T-helper 2 cell treated with Interferon-gamma antibody and Interleukin-4, amounts not matched to agents 5 μg/mL and 100 μg/mL, for 36 hours (primary cell): ENCODE measurements at regions not wholly inside any gene's neighbourhood (a gene's known extent, or its start where the extent isn't known, plus 50 kb on each side); places are given as distances from the start of the nearest gene placed in this dataset.

ENCODE experiments used
- DNase-seq: peaks from one replicate; pipeline ENCODE4 v3.0.0; 2021; ENCODE audit warnings: low spot score
- H3K27ac Mint-ChIP-seq: one replicate; pipeline ENCODE4 v1.8.0; 2021; ENCODE audit warnings: mild to moderate bottlenecking, mixed read lengths
- H3K27me3 Mint-ChIP-seq: one replicate; pipeline ENCODE4 v1.8.0; 2021; ENCODE audit warnings: low read depth, mixed read lengths
- H3K36me3 Mint-ChIP-seq: one replicate; pipeline ENCODE4 v1.8.0; 2021; ENCODE audit warnings: low read depth, mixed read lengths
- H3K4me1 Mint-ChIP-seq: one replicate; pipeline ENCODE4 v1.8.0; 2021; ENCODE audit warnings: low read depth, mixed read lengths
- H3K4me3 Mint-ChIP-seq: one replicate; pipeline ENCODE4 v1.8.0; 2022; ENCODE audit warnings: mild to moderate bottlenecking, moderate library complexity, mixed read lengths
- H3K9me3 Mint-ChIP-seq: one replicate; pipeline ENCODE4 v1.8.0; 2021; ENCODE audit warnings: mixed read lengths

DNA sequence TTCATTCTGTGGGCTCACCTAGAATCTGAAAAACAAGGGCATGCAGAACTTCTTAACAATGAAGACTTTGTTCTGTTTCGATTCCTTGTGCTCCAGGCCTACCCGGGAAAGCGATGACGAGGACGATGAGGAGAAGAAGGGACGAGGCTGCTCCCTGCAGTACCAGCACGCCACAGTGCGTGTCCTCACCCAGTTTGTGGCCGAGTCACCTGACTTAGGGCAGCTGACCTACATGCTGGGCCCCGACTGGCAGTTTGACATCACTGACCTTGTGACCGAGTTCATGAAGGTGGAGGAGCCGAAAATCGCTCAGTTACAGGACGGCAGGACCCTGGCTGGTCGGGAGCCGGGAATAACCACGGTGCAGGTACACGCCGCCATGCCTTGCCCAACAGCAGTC lies 585.4 kb downstream of the AACS start:
- no peak overlapping the region for H3K4me3 Mint-ChIP-seq
- H3K9me3 Mint-ChIP-seq, result peaks cover 4% of the 10 kb centered on the region
- H3K27ac Mint-ChIP-seq, result no peak overlapping the region
- no peaks in the 10 kb centered on the region for H3K27me3 Mint-ChIP-seq
- no peak for DNase-seq
- no peaks in the 10 kb centered on the region for H3K36me3 Mint-ChIP-seq
- H3K4me1 Mint-ChIP-seq, result no peaks in the 10 kb centered on the region

DNA sequence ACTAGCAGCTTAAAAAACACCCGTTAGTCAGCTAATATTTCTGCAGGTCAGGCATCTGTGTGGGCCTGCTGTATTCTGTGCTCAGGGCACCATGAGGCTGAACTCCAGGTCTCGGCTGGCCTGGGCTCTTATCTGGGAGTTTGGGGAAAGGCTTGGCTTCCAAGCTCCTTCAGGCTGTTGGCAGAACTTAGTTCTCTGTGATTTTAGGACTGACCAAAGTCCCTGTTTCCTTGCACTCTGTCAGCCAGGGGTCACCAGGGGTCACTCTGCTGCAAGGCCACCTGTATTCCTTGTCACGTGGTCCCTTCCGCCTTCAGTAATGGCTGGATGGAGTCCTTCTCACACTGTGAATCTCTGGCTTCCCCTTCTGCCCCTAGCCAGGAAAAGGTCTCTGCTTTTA lies 586.4 kb downstream of the AACS start:
- no peak overlapping the region for H3K27ac Mint-ChIP-seq
- no peak for DNase-seq
- peaks cover 4% of the 10 kb centered on the region for H3K9me3 Mint-ChIP-seq
- H3K4me1 Mint-ChIP-seq, result no peaks in the 10 kb centered on the region
- no peak overlapping the region for H3K4me3 Mint-ChIP-seq
- no peaks in the 10 kb centered on the region for H3K27me3 Mint-ChIP-seq
- no peaks in the 10 kb centered on the region for H3K36me3 Mint-ChIP-seq

DNA sequence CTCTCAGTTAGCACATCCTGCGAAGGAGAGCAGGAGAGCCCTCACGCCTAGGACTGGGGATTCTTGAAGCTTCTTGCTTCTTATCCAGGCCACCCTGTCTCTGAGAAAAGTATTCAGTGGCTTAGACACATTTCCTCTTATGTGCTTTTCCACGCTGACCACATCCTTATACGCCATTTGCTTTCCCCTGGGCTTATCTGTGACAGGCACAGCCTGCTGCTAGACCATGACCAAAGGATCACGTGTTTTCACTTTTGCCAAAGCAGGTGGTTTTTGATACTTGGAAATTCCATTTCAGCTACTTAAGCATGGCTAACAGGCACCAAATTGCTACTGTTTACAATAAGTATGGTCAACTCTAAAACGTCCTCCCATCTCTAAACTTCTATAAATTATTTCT lies 587.4 kb downstream of the AACS start:
- Mint-ChIP-seq H3K27ac (no peak overlapping the region), H3K27me3 (no peaks in the 10 kb centered on the region), H3K36me3 (no peaks in the 10 kb centered on the region), H3K4me3 (no peak overlapping the region), H3K9me3 (peaks cover 4% of the 10 kb centered on the region), H3K4me1 (no peaks in the 10 kb centered on the region)
- DNase-seq, result no peak

DNA sequence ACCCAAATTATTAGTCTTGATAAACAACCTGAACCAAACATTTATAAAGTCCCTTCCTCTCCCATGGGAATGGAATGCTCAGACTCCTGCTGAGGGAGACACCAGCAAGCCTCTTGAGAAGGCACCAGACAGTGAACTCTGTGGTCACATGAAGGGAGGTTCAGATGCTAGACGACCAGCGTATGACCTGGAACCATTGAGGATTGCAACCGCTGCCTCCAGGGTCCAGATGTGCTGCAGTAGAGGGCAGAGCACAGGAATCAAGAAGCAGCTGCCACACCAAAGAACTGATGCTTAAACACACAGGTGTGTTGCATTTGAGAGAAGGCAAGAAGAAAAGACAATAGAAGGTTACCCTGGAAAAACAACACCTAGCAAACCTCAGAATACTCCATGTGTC lies 592.4 kb downstream of the AACS start:
- no peak for DNase-seq
- Mint-ChIP-seq H3K27me3 (no peaks in the 10 kb centered on the region), H3K9me3 (peaks cover 4% of the 10 kb centered on the region), H3K36me3 (no peaks in the 10 kb centered on the region), H3K4me3 (no peak overlapping the region), H3K4me1 (no peaks in the 10 kb centered on the region), H3K27ac (no peak overlapping the region)

DNA sequence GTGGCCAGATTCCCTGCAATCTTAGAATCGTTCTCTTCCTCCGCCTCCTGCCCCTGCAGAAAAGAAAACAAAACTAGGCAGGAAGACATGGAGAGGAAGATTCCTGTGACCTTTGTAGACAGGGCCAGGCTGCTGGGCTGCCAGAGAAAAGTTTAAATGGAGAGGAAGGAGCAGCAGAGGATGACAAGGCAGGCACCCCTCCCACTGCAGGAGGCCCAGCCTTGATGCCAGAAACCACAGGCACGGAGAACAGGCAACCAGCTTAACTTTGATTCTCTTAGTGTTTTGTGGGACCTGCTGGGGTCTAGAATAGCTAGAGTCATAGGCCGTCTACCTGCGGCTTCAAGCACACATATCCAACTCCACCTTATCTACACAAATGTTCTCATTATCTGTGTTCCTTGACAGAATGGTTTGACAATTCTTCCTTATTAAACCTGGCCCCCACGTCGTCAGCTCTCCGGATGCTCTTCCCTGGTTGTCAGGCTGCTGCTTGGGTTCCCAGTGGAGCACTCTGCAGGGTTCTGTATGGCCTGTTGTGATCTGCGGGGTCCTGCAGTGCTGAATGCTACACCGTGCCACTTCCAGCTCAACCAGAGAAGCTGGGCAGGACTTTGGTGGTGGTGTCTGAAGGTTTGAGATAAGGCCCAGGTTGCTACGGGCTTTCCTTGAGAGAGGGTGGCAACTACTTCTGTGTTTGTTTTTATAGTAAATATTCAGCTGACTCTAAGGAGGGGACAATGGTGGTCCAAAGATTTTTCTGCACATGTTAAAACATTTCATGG lies 609.5 kb downstream of the AACS start:
- Mint-ChIP-seq H3K4me1 (no peaks in the 10 kb centered on the region), H3K36me3 (no peaks in the 10 kb centered on the region), H3K27ac (no peak overlapping the region), H3K4me3 (no peak overlapping the region), H3K27me3 (no peaks in the 10 kb centered on the region), H3K9me3 (no peaks in the 10 kb centered on the region)
- DNase-seq, result no peak

GRCh38 chr12:125676366-125676765 lies 611.1 kb downstream of the AACS start:
- no peak overlapping the region for H3K27ac Mint-ChIP-seq
- no peaks in the 10 kb centered on the region for H3K27me3 Mint-ChIP-seq
- no peaks in the 10 kb centered on the region for H3K36me3 Mint-ChIP-seq

GRCh38 chr12:125677829-125678228 lies 612.6 kb downstream of the AACS start:
- no peak for DNase-seq
- Mint-ChIP-seq H3K4me1 (no peaks in the 10 kb centered on the region), H3K27ac (no peak overlapping the region), H3K36me3 (no peaks in the 10 kb centered on the region), H3K9me3 (no peaks in the 10 kb centered on the region), H3K27me3 (no peaks in the 10 kb centered on the region), H3K4me3 (no peak overlapping the region)

More at GRCh38 chr12:125676366-125676765, 611.1 kb downstream of the AACS start:
- DNase-seq, result no peak
- H3K9me3 Mint-ChIP-seq, result no peaks in the 10 kb centered on the region
- no peaks in the 10 kb centered on the region for H3K4me1 Mint-ChIP-seq
- H3K4me3 Mint-ChIP-seq, result no peak overlapping the region

GRCh38 chr12:125678589-125678993 lies 613.4 kb downstream of the AACS start:
- Mint-ChIP-seq H3K27me3 (no peaks in the 10 kb centered on the region), H3K27ac (no peak overlapping the region), H3K36me3 (no peaks in the 10 kb centered on the region), H3K9me3 (no peaks in the 10 kb centered on the region), H3K4me3 (no peak overlapping the region), H3K4me1 (no peaks in the 10 kb centered on the region)
- DNase-seq, result no peak

GRCh38 chr12:125683748-125684381 lies 618.6 kb downstream of the AACS start:
- no peaks in the 10 kb centered on the region for H3K9me3 Mint-ChIP-seq
- H3K36me3 Mint-ChIP-seq, result no peaks in the 10 kb centered on the region
- peak; percentile 5 for DNase-seq

DNA sequence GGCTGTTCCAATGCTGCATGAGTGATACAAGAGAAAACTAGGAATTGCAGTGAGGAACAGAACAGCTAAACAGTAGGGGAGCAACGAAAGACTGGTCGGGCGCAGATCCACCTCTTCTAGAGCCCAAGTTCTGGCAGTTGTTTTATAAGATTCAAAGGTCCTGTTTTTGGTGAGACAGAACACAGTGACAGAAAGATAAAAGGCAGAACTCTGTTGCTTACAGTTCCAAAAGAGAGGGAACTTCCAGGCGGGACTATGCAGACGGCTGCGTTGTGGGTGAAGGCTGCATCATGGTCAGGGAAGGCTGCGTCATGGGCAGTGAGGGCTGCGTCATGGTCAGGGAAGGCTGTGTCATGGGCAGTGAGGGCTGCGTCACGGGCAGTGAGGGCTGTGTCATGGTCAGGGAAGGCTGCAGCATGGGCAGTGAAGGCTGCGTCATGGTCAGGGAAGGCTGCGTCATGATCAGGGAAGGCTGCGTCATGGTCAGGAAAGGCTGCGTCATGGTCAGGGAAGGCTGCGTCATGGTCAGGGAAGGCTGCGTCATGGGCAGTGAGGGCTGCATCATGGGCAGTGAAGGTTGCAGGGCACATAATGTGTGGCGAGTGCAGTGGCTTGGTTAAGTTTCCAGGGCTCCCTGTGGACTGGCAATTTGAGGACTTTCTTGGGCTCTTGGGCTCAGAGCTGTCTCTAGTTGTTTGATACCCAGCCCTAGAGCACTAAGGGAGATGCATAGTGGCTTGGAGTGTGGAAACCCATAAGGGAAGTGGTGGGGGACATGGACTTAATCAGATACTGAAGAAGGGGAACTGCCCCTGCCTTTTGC lies 619.9 kb downstream of the AACS start:
- Mint-ChIP-seq H3K36me3 (no peaks in the 10 kb centered on the region), H3K27me3 (no peaks in the 10 kb centered on the region), H3K9me3 (no peaks in the 10 kb centered on the region), H3K27ac (no peak overlapping the region), H3K4me3 (no peak overlapping the region), H3K4me1 (no peaks in the 10 kb centered on the region)
- DNase-seq, result no peak

More at GRCh38 chr12:125683748-125684381, 618.6 kb downstream of the AACS start:
- H3K27me3 Mint-ChIP-seq, result no peaks in the 10 kb centered on the region
- no peak overlapping the region for H3K4me3 Mint-ChIP-seq
- no peak overlapping the region for H3K27ac Mint-ChIP-seq
- H3K4me1 Mint-ChIP-seq, result no peaks in the 10 kb centered on the region

GRCh38 chr12:125685915-125686314 lies 620.7 kb downstream of the AACS start:
- no peaks in the 10 kb centered on the region for H3K27me3 Mint-ChIP-seq
- H3K4me3 Mint-ChIP-seq, result no peak overlapping the region
- no peak for DNase-seq
- H3K4me1 Mint-ChIP-seq, result no peaks in the 10 kb centered on the region
- H3K36me3 Mint-ChIP-seq, result no peaks in the 10 kb centered on the region
- H3K9me3 Mint-ChIP-seq, result no peaks in the 10 kb centered on the region
- no peak overlapping the region for H3K27ac Mint-ChIP-seq

DNA sequence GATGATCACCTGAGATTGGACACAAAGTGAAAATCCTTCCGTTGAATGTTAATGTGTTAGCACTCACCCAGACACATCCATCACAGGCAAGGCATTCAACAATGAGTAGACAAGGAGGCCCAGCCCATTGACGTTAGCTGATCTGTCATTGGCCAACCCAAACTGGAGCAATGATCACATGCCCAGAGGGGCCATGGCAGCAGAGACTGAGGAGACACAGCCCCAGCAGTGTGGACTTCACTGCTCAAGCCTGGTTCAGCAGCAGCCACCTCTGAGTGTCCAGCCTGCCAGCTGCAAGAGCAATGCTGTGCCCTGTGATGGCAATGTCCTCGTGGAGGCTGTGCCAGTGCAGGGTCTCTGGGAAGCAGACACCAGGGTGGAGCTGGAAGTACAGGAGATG lies 622.2 kb downstream of the AACS start:
- H3K27ac Mint-ChIP-seq, result no peak overlapping the region
- no peaks in the 10 kb centered on the region for H3K36me3 Mint-ChIP-seq
- H3K4me1 Mint-ChIP-seq, result no peaks in the 10 kb centered on the region
- H3K27me3 Mint-ChIP-seq, result no peaks in the 10 kb centered on the region
- no peak overlapping the region for H3K4me3 Mint-ChIP-seq
- no peak for DNase-seq
- H3K9me3 Mint-ChIP-seq, result no peaks in the 10 kb centered on the region

- no peaks in the 10 kb centered on the region for H3K4me1 Mint-ChIP-seq
- H3K36me3 Mint-ChIP-seq, result no peaks in the 10 kb centered on the region
- H3K27ac Mint-ChIP-seq, result no peak overlapping the region
- no peak overlapping the region for H3K4me3 Mint-ChIP-seq
- DNase-seq, result no peak
- no peaks in the 10 kb centered on the region for H3K9me3 Mint-ChIP-seq
- H3K27me3 Mint-ChIP-seq, result no peaks in the 10 kb centered on the region
Measured at GRCh38 chr12:125687820-125688219, 622.6 kb downstream of the AACS start.

DNA sequence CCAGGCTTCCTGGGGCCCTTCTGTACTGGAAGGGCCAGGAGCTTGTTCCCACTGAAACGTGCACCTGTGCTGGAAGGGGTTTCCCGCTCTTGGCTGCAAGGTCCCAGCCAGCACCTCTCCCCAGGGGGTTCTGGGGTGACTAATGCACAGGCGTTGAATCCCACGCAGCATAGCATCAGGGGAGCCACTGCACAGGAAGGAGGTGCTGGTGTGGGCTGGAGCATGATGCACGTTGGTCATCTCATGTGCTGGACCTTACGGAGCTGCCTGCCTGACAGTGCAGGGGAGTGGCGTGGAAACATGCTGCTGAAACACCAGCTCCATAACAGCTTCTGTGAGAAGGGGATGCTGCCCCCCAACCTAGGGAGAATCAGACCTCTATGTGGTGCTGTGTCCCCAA lies 623.0 kb downstream of the AACS start:
- Mint-ChIP-seq H3K27me3 (no peaks in the 10 kb centered on the region), H3K9me3 (no peaks in the 10 kb centered on the region), H3K27ac (no peak overlapping the region), H3K36me3 (no peaks in the 10 kb centered on the region), H3K4me3 (no peak overlapping the region), H3K4me1 (no peaks in the 10 kb centered on the region)
- DNase-seq, result no peak
